GM12865 (cell line): ENCODE measurements at regions not wholly inside any gene's neighbourhood (a gene's known extent, or its start where the extent isn't known, plus 50 kb on each side); places are given as distances from the start of the nearest gene placed in this dataset.

Experiments
- DNase-seq: peaks from one replicate; pipeline ENCODE4 v3.0.0; 2010; ENCODE audit warnings: low read depth
- H3K4me3 ChIP-seq: 2 replicates; pipeline ENCODE4 v1.5.1; 2011; ENCODE audit warnings: mild to moderate bottlenecking, low read depth, low read length, control low read depth
- TF ChIP-seq, protein P1 (sequence below): IDR thresholded peaks from 2 replicates; pipeline ENCODE4 v1.5.1; 2011; ENCODE audit warnings: low read length, control low read depth, low read depth, inconsistent platforms; ENCODE audit not compliant: insufficient read depth; ENCODE audit errors: missing control alignments

- TF ChIP-seq, protein P1, sequence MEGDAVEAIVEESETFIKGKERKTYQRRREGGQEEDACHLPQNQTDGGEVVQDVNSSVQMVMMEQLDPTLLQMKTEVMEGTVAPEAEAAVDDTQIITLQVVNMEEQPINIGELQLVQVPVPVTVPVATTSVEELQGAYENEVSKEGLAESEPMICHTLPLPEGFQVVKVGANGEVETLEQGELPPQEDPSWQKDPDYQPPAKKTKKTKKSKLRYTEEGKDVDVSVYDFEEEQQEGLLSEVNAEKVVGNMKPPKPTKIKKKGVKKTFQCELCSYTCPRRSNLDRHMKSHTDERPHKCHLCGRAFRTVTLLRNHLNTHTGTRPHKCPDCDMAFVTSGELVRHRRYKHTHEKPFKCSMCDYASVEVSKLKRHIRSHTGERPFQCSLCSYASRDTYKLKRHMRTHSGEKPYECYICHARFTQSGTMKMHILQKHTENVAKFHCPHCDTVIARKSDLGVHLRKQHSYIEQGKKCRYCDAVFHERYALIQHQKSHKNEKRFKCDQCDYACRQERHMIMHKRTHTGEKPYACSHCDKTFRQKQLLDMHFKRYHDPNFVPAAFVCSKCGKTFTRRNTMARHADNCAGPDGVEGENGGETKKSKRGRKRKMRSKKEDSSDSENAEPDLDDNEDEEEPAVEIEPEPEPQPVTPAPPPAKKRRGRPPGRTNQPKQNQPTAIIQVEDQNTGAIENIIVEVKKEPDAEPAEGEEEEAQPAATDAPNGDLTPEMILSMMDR = no peak
- no peak overlapping the region for H3K4me3 ChIP-seq
- DNase-seq = no peak
Observed at GRCh38 chr4:19756661-19757060, 495.0 kb upstream of the SLIT2 start.

GRCh38 chr4:19752599-19752998 lies 499.1 kb upstream of the SLIT2 start:
- no peak for DNase-seq
- TF ChIP-seq, protein P1 = no peak
- no peak overlapping the region for H3K4me3 ChIP-seq

GRCh38 chr4:19748519-19749479 lies 502.9 kb upstream of the SLIT2 start:
- H3K4me3 ChIP-seq = no peak overlapping the region
- no peak for DNase-seq
- TF ChIP-seq, protein P1 = no peak

DNA sequence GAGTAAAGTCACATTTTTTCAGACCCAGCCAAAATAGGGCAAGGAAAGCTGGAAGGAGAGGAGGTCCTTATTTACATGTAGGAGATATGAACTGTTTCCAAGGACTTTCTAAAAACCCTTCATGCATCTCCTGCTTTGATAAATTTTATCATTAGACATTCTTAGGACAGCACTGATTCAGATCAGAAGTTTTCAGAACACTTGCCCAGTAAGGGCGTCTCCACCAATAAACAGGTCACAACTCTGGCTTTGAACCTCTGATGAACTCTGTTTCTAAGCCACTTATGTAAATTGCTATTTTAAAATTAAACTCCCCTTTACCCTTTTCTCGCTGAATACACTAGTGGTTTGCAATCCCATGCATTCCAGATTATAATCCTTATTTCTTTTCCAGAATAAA lies 505.3 kb upstream of the SLIT2 start:
- no peak for DNase-seq
- TF ChIP-seq, protein P1 = no peak
- H3K4me3 ChIP-seq = no peak overlapping the region

DNA sequence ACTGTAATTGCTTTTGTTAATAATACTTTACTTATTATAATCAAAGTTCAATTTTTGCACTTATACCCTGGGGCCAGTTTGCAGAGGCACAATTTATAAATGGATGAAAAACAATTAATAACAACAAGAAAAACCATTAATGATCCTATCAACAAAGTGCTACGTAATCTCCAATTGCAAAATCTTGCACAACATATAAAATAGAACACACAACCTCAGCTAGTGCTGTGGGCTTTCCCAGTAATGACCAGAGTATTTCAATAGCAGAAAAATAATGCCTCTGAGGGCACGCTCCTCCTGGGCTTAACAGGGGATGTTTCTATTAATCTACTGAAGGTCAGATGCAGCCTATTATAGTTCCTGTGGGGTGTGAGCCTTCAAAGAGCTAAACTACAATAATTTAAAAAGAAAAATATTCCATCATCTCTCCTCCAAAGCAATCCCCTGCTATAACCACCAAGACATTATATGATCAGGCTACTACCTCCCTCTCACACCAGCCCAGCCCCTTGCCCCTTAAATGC lies 508.5 kb upstream of the SLIT2 start:
- no peak overlapping the region for H3K4me3 ChIP-seq
- DNase-seq = no peak
- TF ChIP-seq, protein P1 = no peak

GRCh38 chr4:19739101-19739651 lies 512.5 kb upstream of the SLIT2 start:
- TF ChIP-seq, protein P1 = no peak
- H3K4me3 ChIP-seq = no peak overlapping the region
- DNase-seq = no peak
